ENCODE measurements at regions not wholly inside any gene's neighbourhood (a gene's known extent, or its start where the extent isn't known, plus 50 kb on each side); places are given as distances from the start of the nearest gene placed in this dataset.

DNA sequence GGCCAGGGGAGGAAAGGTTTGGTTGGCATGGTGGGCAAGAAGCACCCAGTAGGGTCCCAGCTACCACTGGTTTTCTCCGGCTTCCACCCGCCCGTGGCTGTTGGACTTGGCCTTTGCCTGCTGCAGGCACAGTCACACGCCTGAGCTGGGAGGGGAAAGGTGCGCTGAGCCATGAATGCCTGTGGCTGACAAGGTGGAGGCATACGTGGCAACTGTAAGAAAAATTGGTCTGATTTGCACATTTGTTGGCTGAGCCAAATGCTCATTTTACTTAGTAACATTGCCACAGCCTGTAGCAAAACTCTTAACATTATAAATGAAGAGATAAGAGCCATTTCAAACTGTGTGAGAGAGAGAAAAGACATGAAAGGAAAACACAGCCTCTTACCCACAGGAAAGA is 191.6 kb downstream of the PTPRC start:
- 0 out of 2 replicates have a peak, but pooled peaks have one; percentile 9 for TF ChIP-seq CTCF (IDR thresholded peaks at IDR 0.05; ENCODE audit: low read length)
- TF ChIP-seq EZH2 (IDR thresholded peaks at IDR 0.05; ENCODE audit: borderline replicate concordance, low read length), result no peak

Data from OCI-LY1 (cell line).